Parathyroid adenoma (tissue), 2 donors: ENCODE measurements at regions not wholly inside any gene's neighbourhood (a gene's known extent, or its start where the extent isn't known, plus 50 kb on each side); places are given as distances from the start of the nearest gene placed in this dataset.

Source experiments
- H2AFZ ChIP-seq: fragments of 300-600 bp; sonication (generic); one replicate; pipeline ENCODE4 v1.7.0; 2017; ENCODE audit warnings: antibody characterized with exemption, mild to moderate bottlenecking
- H3K27ac ChIP-seq: fragments of 300-600 bp; sonication (generic); one replicate; pipeline ENCODE4 v1.7.0; 2017
- H3K27me3 ChIP-seq: fragments of 300-600 bp; sonication (generic); one replicate; pipeline ENCODE4 v1.7.0; 2017; ENCODE audit warnings: low read length; ENCODE audit not compliant: control insufficient read depth, insufficient read depth
- H3K36me3 ChIP-seq: fragments of 300-600 bp; sonication (generic); one replicate; pipeline ENCODE4 v1.7.0; 2017; ENCODE audit warnings: low read length; ENCODE audit not compliant: control insufficient read depth, insufficient read depth
- H3K4me1 ChIP-seq: fragments of 300-600 bp; sonication (generic); one replicate; pipeline ENCODE4 v1.7.0; 2017; ENCODE audit warnings: control low read depth
- H3K4me2 ChIP-seq: fragments of 300-600 bp; sonication (generic); one replicate; pipeline ENCODE4 v1.7.0; 2017; ENCODE audit warnings: low read length
- H3K4me3 ChIP-seq: fragments of 300-600 bp; sonication (generic); one replicate; pipeline ENCODE4 v1.7.0; 2017; ENCODE audit warnings: low read depth, low read length
- H3K79me2 ChIP-seq: fragments of 300-600 bp; sonication (generic); one replicate; pipeline ENCODE4 v1.7.0; 2017; ENCODE audit warnings: control low read depth
- H3K9ac ChIP-seq: fragments of 300-600 bp; sonication (generic); one replicate; pipeline ENCODE4 v1.7.0; 2017; ENCODE audit warnings: mild to moderate bottlenecking
- H3K9me3 ChIP-seq: fragments of 300-600 bp; sonication (generic); one replicate; pipeline ENCODE4 v1.7.0; 2017; ENCODE audit warnings: low read length; ENCODE audit not compliant: control insufficient read depth
- TF ChIP-seq, protein P1 (sequence below): fragments of 300-600 bp; sonication (generic); IDR thresholded peaks from one replicate; pipeline ENCODE4 v1.7.0; 2017; ENCODE audit warnings: antibody characterized with exemption, mild to moderate bottlenecking
- donor health status: primary hyperparathyroidism.

DNA sequence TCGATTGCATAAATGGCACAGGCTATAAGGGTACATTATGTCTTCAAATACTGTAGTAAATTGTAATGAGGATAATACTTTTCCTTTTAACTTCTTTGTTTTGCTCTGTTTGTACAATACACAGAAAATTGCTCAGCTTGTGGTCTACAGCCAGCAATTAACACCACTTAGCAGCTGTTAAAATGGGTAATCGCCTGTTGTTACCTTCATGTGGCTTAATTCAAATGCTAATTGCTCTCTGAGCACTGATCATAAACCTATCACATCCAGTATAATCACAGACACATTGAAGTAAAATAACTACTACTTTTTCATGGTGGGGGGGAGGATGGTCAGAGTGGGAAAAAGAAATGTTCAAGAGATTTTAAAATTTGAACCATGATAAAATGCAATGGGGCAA lies 1164.1 kb upstream of the CNTN5 start:
- Histone ChIP-seq H3K79me2 (no peaks in the 10 kb centered on the region), H3K27me3 (no peaks in the 10 kb centered on the region), H2AFZ (no peak overlapping the region), H3K4me3 (no peak overlapping the region), H3K4me2 (no peak overlapping the region), H3K9ac (no peak overlapping the region), H3K9me3 (no peaks in the 10 kb centered on the region), H3K36me3 (no peaks in the 10 kb centered on the region), H3K27ac (no peak overlapping the region), H3K4me1 (no peaks in the 10 kb centered on the region)
- TF ChIP-seq, protein P1, sequence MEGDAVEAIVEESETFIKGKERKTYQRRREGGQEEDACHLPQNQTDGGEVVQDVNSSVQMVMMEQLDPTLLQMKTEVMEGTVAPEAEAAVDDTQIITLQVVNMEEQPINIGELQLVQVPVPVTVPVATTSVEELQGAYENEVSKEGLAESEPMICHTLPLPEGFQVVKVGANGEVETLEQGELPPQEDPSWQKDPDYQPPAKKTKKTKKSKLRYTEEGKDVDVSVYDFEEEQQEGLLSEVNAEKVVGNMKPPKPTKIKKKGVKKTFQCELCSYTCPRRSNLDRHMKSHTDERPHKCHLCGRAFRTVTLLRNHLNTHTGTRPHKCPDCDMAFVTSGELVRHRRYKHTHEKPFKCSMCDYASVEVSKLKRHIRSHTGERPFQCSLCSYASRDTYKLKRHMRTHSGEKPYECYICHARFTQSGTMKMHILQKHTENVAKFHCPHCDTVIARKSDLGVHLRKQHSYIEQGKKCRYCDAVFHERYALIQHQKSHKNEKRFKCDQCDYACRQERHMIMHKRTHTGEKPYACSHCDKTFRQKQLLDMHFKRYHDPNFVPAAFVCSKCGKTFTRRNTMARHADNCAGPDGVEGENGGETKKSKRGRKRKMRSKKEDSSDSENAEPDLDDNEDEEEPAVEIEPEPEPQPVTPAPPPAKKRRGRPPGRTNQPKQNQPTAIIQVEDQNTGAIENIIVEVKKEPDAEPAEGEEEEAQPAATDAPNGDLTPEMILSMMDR = no peak

DNA sequence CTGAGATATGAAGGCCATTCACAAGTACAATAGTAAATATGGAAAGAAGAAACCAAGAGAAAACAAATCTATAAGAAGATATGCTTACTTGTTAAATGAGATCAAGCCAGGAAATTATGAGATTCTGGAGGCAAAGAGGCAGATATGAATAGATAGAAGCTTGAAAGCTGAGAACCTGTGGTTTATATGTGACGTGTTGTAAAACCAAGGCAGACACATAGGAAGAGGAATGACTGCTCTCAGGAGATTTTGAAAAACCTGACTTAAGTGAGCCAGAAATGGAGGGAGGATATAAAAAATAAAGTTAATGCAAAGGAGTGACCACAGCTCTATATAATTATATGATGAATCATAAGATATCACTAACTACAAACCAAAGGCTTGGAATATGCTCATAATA lies 1160.5 kb upstream of the CNTN5 start:
- TF ChIP-seq, protein P1 = no peak
- H3K79me2 ChIP-seq = no peaks in the 10 kb centered on the region
- no peaks in the 10 kb centered on the region for H3K27me3 ChIP-seq
- H3K4me3 ChIP-seq = no peak overlapping the region
- H3K36me3 ChIP-seq = no peaks in the 10 kb centered on the region
- H3K9ac ChIP-seq = no peak overlapping the region
- no peaks in the 10 kb centered on the region for H3K9me3 ChIP-seq
- H3K27ac ChIP-seq = no peak overlapping the region
- no peak overlapping the region for H2AFZ ChIP-seq
- no peaks in the 10 kb centered on the region for H3K4me1 ChIP-seq
- H3K4me2 ChIP-seq = no peak overlapping the region

DNA sequence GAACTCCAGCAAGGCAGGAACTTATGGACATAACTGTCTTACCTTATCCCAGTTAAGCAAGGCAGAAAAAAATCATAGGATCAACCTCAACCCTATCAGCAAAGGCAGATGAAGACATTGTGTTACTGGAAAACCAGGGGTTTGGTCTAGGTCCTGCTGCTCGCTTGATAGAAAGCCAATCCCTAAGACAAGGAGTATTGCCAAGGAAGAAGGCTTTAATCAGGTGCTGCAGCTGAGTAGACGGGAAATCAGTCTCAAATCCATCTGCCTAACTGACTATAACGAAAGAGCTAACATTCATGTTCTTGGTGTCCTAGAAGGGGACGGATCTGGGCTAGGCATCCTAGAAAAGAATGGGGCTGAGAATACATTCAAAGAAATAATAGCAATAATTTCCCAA lies 1158.7 kb upstream of the CNTN5 start:
- no peak overlapping the region for H3K4me2 ChIP-seq
- no peak overlapping the region for H3K9ac ChIP-seq
- no peaks in the 10 kb centered on the region for H3K9me3 ChIP-seq
- no peaks in the 10 kb centered on the region for H3K36me3 ChIP-seq
- TF ChIP-seq, protein P1 = no peak
- H2AFZ ChIP-seq = no peak overlapping the region
- no peaks in the 10 kb centered on the region for H3K79me2 ChIP-seq
- no peaks in the 10 kb centered on the region for H3K27me3 ChIP-seq
- no peaks in the 10 kb centered on the region for H3K4me1 ChIP-seq
- H3K27ac ChIP-seq = no peak overlapping the region
- no peak overlapping the region for H3K4me3 ChIP-seq

DNA sequence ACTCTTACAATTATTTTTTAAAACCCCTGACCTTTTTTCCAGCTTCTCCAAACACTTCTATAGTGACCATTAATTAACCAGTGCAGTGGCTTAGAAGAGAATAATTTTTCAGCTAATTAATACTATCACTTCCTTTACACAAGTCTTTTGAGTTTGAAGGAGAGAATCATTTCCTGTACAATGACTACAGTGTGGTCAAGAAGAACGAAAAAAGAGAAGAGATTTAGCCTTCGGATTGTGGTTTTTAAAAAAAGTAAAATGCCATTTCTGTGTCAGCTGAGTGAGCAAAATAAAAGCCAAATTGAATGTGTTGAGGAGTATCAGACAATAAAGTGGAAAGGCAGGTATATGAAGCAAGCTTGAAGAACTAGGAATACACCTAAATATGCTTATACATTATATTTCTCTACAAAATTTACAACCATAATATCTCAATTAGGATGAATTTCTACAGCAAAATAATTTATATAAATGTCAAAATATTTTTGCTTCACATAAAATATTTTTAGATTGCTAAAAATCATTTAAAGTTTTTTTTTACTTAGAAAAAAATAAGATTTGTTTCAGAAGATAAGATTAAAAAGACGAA lies 1155.2 kb upstream of the CNTN5 start:
- no peak overlapping the region for H3K4me3 ChIP-seq

DNA sequence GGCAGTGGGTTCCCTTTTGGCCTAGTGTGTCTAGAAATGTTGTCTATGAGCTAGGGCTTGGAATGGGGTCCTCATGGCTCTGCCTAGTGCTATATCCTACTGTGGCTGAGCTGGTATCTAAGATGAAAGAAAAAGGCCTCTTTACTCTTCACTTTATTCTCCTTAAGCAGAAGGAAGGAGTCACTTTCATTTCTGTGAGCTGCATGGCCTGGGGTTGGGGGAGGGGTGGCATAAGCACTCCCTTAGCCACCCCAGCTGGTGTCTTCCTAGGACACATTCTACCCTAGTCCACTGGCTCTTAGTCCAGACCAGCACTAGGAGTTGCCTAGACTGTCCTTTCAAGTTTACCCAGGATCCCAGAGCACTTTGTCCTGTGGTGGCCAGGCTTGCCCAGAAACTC lies 1148.9 kb upstream of the CNTN5 start:
- Histone ChIP-seq H3K27me3 (no peaks in the 10 kb centered on the region), H3K4me2 (no peak overlapping the region), H2AFZ (no peak overlapping the region), H3K4me1 (no peaks in the 10 kb centered on the region), H3K4me3 (no peak overlapping the region), H3K9ac (no peak overlapping the region), H3K36me3 (no peaks in the 10 kb centered on the region), H3K9me3 (no peaks in the 10 kb centered on the region), H3K27ac (no peak overlapping the region), H3K79me2 (no peaks in the 10 kb centered on the region)
- TF ChIP-seq, protein P1 = no peak

More for the DNA sequence above, 1155.2 kb upstream of the CNTN5 start:
- Histone ChIP-seq H3K9ac (no peak overlapping the region), H3K4me1 (no peaks in the 10 kb centered on the region), H2AFZ (no peak overlapping the region), H3K27ac (no peak overlapping the region), H3K4me2 (no peak overlapping the region), H3K27me3 (no peaks in the 10 kb centered on the region), H3K36me3 (no peaks in the 10 kb centered on the region), H3K9me3 (no peaks in the 10 kb centered on the region), H3K79me2 (no peaks in the 10 kb centered on the region)
- TF ChIP-seq, protein P1 = no peak
